Neural cell (in vitro differentiated cells): ENCODE measurements at regions not wholly inside any gene's neighbourhood (a gene's known extent, or its start where the extent isn't known, plus 50 kb on each side); places are given as distances from the start of the nearest gene placed in this dataset.

ENCODE experiments used
- H2AFZ ChIP-seq: fragments of 200-600, 300-800 bp; sonication (generic), shearing (Covaris generic); 2 replicates; pipeline ENCODE4 v1.6.0; 2014; ENCODE audit warnings: low read depth, mild to moderate bottlenecking, antibody characterized with exemption, low read length, moderate library complexity
- H3F3A ChIP-seq: fragments of 200-600 bp; shearing (Covaris generic); 2 replicates; pipeline ENCODE4 v1.6.1; 2016; ENCODE audit warnings: mild to moderate bottlenecking, moderate library complexity, mixed read lengths, antibody characterized with exemption, low read length; ENCODE audit not compliant: insufficient read depth, poor library complexity, severe bottlenecking
- H3K27ac ChIP-seq: fragments of 200-600, 300-800 bp; sonication (generic), shearing (Covaris generic); 2 replicates; pipeline ENCODE4 v1.5.1; 2014; ENCODE audit warnings: mild to moderate bottlenecking, low read length, moderate library complexity
- H3K27me3 ChIP-seq: fragments of 300-800, 200-600 bp; sonication (generic), shearing (Covaris generic); 2 replicates; pipeline ENCODE4 v1.6.0; 2014; ENCODE audit warnings: mild to moderate bottlenecking, low read depth, low read length, moderate library complexity; ENCODE audit not compliant: insufficient read depth
- H3K36me3 ChIP-seq: fragments of 300-800, 200-600 bp; sonication (generic), shearing (Covaris generic); 2 replicates; pipeline ENCODE4 v1.5.1; 2014; ENCODE audit warnings: mild to moderate bottlenecking, antibody characterized with exemption, low read length, moderate library complexity; ENCODE audit not compliant: insufficient read depth
- H3K4me2 ChIP-seq: fragments of 300-800, 200-600 bp; sonication (generic), shearing (Covaris generic); 2 replicates; pipeline ENCODE4 v1.6.0; 2014; ENCODE audit warnings: mild to moderate bottlenecking, low read length
- H3K4me3 ChIP-seq: fragments of 300-800, 200-600 bp; sonication (generic), shearing (Covaris generic); 2 replicates; pipeline ENCODE4 v1.5.1; 2014; ENCODE audit warnings: mild to moderate bottlenecking, low read length, moderate library complexity
- H3K79me2 ChIP-seq: fragments of 200-600 bp; shearing (Covaris generic); replicated peaks from 2 replicates; pipeline ENCODE4 v1.6.0; 2014; ENCODE audit warnings: mild to moderate bottlenecking, low read length, moderate library complexity; ENCODE audit not compliant: insufficient read depth
- H3K9ac ChIP-seq: fragments of 300-800, 200-600 bp; sonication (generic), shearing (Covaris generic); 2 replicates; pipeline ENCODE4 v1.6.1; 2016; ENCODE audit warnings: mild to moderate bottlenecking, low read length, mixed read lengths
- H3K9me2 ChIP-seq: fragments of 200-600 bp; shearing (Covaris generic); 2 replicates; pipeline ENCODE4 v1.6.1; 2016; ENCODE audit warnings: mild to moderate bottlenecking, low read length, mixed read lengths; ENCODE audit not compliant: insufficient read depth
- H3K9me3 ChIP-seq: fragments of 200-600, 300-800 bp; sonication (generic), shearing (Covaris generic); 2 replicates; pipeline ENCODE4 v1.6.1; 2016; ENCODE audit warnings: mild to moderate bottlenecking, mixed run types, low read length, moderate library complexity, mixed read lengths
- H4K20me1 ChIP-seq: fragments of 200-600 bp; shearing (Covaris generic); 2 replicates; pipeline ENCODE4 v1.6.1; 2016; ENCODE audit warnings: mild to moderate bottlenecking, mixed run types; ENCODE audit not compliant: insufficient read depth
- EP300 ChIP-seq: fragments of 450-650 bp; conservative IDR thresholded peaks from 2 replicates; pipeline ENCODE4 v1.6.1; 2014; ENCODE audit warnings: antibody characterized with exemption, mild to moderate bottlenecking, moderate library complexity; ENCODE audit not compliant: poor library complexity, severe bottlenecking
- EZH2 ChIP-seq: fragments of 200-600, 300-800 bp; shearing (Covaris generic), sonication (generic); IDR thresholded peaks from 2 replicates; pipeline ENCODE4 v1.6.1; 2014; ENCODE audit warnings: antibody characterized with exemption, low read length, borderline replicate concordance, mild to moderate bottlenecking; ENCODE audit not compliant: insufficient read depth, poor library complexity, severe bottlenecking
- MXI1 ChIP-seq: fragments of 450-650 bp; conservative IDR thresholded peaks from 2 replicates; pipeline ENCODE4 v1.6.1; 2014; ENCODE audit warnings: antibody characterized with exemption, mild to moderate bottlenecking; ENCODE audit not compliant: poor library complexity, severe bottlenecking
- POLR2AphosphoS5 ChIP-seq: IDR thresholded peaks from 2 replicates; pipeline ENCODE4 v1.6.1; 2012
- RAD21 ChIP-seq: fragments of 450-650 bp; conservative IDR thresholded peaks from 2 replicates; pipeline ENCODE4 v1.6.1; 2014; ENCODE audit warnings: antibody characterized with exemption, mild to moderate bottlenecking, moderate library complexity
- SMC3 ChIP-seq: fragments of 450-650 bp; conservative IDR thresholded peaks from 2 replicates; pipeline ENCODE4 v1.6.1; 2014; ENCODE audit warnings: antibody characterized with exemption, mild to moderate bottlenecking, moderate library complexity; ENCODE audit not compliant: poor library complexity
- TAF1 ChIP-seq: IDR thresholded peaks from 2 replicates; pipeline ENCODE4 v1.6.1; 2012; ENCODE audit warnings: low read depth
- TF ChIP-seq, protein P1 (sequence below): IDR thresholded peaks from 2 replicates; pipeline ENCODE4 v1.6.1; 2012; ENCODE audit warnings: borderline replicate concordance
- TF ChIP-seq, protein P2 (sequence below): fragments of 450-650 bp; IDR thresholded peaks from 2 replicates; pipeline ENCODE4 v1.5.1; 2014; ENCODE audit warnings: antibody characterized with exemption, mild to moderate bottlenecking, moderate library complexity; ENCODE audit not compliant: poor library complexity, severe bottlenecking

DNA sequence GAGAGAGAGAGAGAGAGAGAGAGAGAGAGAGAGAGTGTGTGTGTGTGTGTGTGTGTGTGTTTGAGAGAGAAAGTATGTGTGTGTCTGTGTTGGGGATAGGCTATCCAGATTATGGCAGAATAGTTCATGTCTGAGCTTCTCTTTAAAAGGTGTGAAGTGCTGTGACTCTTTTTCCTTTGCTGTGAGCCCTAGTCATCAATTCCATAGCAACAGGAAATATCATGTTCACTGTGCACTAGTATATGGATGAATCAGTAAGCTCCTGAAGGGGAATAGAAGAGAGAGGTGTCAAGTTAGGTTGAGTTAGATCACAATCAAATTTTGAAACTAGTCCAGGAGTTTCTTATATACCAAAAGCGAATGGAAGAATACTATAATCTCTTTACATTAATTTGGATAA is 318.7 kb downstream of the RFPL4B start:
- H3K27me3 ChIP-seq, result no peaks in the 10 kb centered on the region
- TF ChIP-seq TAF1 (no peak), SMC3 (no peak)
- no peaks in the 10 kb centered on the region for H4K20me1 ChIP-seq
- H2AFZ ChIP-seq, result no peak overlapping the region
- no peaks in the 10 kb centered on the region for H3K9me2 ChIP-seq
- no peak overlapping the region for H3K9ac ChIP-seq
- H3F3A ChIP-seq, result no peaks in the 10 kb centered on the region
- no peaks in the 10 kb centered on the region for H3K9me3 ChIP-seq
- H3K4me3 ChIP-seq, result no peak overlapping the region
- H3K27ac ChIP-seq, result no peak overlapping the region
- no peaks in the 10 kb centered on the region for H3K36me3 ChIP-seq
- H3K79me2 ChIP-seq, result no peaks in the 10 kb centered on the region
- no peak overlapping the region for H3K4me2 ChIP-seq

DNA sequence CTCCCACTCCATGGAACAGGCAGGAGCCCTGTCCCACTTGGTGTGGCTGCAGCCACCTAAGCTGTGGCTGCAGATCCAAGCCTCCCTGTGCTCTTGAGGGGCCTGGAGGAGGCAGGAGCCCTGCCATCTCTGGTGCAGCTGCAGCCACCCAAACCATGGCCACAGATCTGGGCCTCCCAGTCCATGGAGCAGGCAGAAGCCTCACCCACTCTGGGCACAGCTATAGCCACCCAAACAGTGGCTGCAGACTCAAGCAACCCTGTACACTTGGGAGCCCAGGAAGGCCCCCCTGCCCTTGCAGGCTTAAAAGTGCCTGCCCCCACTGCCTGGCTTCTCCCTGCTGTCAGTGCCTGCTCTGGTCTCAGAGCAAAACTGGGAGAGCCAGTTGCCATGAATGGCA is 320.3 kb downstream of the RFPL4B start:
- no peak overlapping the region for H3K27ac ChIP-seq
- H3K27me3 ChIP-seq, result no peaks in the 10 kb centered on the region
- TF ChIP-seq SMC3, result no peak
- no peak for TF ChIP-seq RAD21
- TF ChIP-seq POLR2AphosphoS5, result no peak
- TF ChIP-seq, protein P1, sequence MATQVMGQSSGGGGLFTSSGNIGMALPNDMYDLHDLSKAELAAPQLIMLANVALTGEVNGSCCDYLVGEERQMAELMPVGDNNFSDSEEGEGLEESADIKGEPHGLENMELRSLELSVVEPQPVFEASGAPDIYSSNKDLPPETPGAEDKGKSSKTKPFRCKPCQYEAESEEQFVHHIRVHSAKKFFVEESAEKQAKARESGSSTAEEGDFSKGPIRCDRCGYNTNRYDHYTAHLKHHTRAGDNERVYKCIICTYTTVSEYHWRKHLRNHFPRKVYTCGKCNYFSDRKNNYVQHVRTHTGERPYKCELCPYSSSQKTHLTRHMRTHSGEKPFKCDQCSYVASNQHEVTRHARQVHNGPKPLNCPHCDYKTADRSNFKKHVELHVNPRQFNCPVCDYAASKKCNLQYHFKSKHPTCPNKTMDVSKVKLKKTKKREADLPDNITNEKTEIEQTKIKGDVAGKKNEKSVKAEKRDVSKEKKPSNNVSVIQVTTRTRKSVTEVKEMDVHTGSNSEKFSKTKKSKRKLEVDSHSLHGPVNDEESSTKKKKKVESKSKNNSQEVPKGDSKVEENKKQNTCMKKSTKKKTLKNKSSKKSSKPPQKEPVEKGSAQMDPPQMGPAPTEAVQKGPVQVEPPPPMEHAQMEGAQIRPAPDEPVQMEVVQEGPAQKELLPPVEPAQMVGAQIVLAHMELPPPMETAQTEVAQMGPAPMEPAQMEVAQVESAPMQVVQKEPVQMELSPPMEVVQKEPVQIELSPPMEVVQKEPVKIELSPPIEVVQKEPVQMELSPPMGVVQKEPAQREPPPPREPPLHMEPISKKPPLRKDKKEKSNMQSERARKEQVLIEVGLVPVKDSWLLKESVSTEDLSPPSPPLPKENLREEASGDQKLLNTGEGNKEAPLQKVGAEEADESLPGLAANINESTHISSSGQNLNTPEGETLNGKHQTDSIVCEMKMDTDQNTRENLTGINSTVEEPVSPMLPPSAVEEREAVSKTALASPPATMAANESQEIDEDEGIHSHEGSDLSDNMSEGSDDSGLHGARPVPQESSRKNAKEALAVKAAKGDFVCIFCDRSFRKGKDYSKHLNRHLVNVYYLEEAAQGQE, result no peak
- no peak for TF ChIP-seq EP300
- TF ChIP-seq EZH2, result no peak
- no peak overlapping the region for H2AFZ ChIP-seq
- no peak overlapping the region for H3K4me3 ChIP-seq
- no peaks in the 10 kb centered on the region for H4K20me1 ChIP-seq
- no peaks in the 10 kb centered on the region for H3K9me3 ChIP-seq
- H3K36me3 ChIP-seq, result no peaks in the 10 kb centered on the region
- no peaks in the 10 kb centered on the region for H3K9me2 ChIP-seq
- H3K79me2 ChIP-seq, result no peaks in the 10 kb centered on the region
- H3K4me2 ChIP-seq, result no peak overlapping the region
- H3K9ac ChIP-seq, result no peak overlapping the region
- H3F3A ChIP-seq, result no peaks in the 10 kb centered on the region

- H2AFZ ChIP-seq, result no peak overlapping the region
- no peak overlapping the region for H3K4me2 ChIP-seq
- H3K9me3 ChIP-seq, result no peaks in the 10 kb centered on the region
- H3K79me2 ChIP-seq, result no peaks in the 10 kb centered on the region
- H3K9ac ChIP-seq, result no peak overlapping the region
- no peaks in the 10 kb centered on the region for H4K20me1 ChIP-seq
- no peak overlapping the region for H3K27ac ChIP-seq
- no peak overlapping the region for H3K4me3 ChIP-seq
- TF ChIP-seq, protein P1, result no peak
- no peak for TF ChIP-seq EZH2
- TF ChIP-seq EP300, result no peak
- no peak for TF ChIP-seq SMC3
- no peak for TF ChIP-seq TAF1
- TF ChIP-seq, protein P2, sequence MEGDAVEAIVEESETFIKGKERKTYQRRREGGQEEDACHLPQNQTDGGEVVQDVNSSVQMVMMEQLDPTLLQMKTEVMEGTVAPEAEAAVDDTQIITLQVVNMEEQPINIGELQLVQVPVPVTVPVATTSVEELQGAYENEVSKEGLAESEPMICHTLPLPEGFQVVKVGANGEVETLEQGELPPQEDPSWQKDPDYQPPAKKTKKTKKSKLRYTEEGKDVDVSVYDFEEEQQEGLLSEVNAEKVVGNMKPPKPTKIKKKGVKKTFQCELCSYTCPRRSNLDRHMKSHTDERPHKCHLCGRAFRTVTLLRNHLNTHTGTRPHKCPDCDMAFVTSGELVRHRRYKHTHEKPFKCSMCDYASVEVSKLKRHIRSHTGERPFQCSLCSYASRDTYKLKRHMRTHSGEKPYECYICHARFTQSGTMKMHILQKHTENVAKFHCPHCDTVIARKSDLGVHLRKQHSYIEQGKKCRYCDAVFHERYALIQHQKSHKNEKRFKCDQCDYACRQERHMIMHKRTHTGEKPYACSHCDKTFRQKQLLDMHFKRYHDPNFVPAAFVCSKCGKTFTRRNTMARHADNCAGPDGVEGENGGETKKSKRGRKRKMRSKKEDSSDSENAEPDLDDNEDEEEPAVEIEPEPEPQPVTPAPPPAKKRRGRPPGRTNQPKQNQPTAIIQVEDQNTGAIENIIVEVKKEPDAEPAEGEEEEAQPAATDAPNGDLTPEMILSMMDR, result no peak
- TF ChIP-seq POLR2AphosphoS5, result no peak
- TF ChIP-seq MXI1, result no peak
- no peak for TF ChIP-seq RAD21
- H3K27me3 ChIP-seq, result no peaks in the 10 kb centered on the region
- no peaks in the 10 kb centered on the region for H3K36me3 ChIP-seq
- H3K9me2 ChIP-seq, result no peaks in the 10 kb centered on the region
- no peaks in the 10 kb centered on the region for H3F3A ChIP-seq
These were observed 333.0 kb downstream of the RFPL4B start for GRCh38 chr6:112680091-112680490.
